Ishikawa (cell line): ENCODE measurements at regions not wholly inside any gene's neighbourhood (a gene's known extent, or its start where the extent isn't known, plus 50 kb on each side); places are given as distances from the start of the nearest gene placed in this dataset.

Experiments
- EGR1 ChIP-seq: IDR thresholded peaks from 2 replicates; pipeline ENCODE4 v1.6.1; 2012
- TCF12 ChIP-seq: IDR thresholded peaks from 2 replicates; pipeline ENCODE4 v1.6.1; 2012; ENCODE audit warnings: low read depth
- TEAD4 ChIP-seq: IDR thresholded peaks from 2 replicates; pipeline ENCODE4 v1.6.1; 2012
- YY1 ChIP-seq: IDR thresholded peaks from 2 replicates; pipeline ENCODE4 v1.6.1; 2012; ENCODE audit warnings: low read depth
- ZBTB7A ChIP-seq: IDR thresholded peaks from 2 replicates; pipeline ENCODE4 v1.6.1; 2012; ENCODE audit warnings: low read depth
- TF ChIP-seq, protein P1 (sequence below): IDR thresholded peaks from 2 replicates; pipeline ENCODE4 v1.6.1; 2012; ENCODE audit warnings: low read depth, mild to moderate bottlenecking
- TF ChIP-seq, protein P2 (sequence below): IDR thresholded peaks from 2 replicates; pipeline ENCODE4 v1.6.1; 2012

DNA sequence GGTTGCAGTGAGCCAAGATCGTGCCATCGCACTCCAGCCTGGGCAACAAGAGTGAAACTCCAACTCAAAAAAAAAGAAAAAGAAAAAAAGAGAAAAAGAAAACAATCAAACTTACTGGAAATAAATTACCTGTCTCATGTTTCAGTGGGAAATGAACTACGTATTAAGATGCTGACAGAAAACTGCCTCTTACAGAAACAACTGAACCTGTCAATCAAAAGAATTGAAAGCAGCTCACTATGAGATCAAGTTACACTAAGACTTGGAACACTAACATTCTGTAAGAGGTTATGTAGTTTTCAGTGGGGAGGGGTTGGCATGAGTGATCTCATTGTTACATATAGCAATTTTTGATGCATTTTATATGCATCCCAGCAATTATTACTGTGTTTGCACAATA is 64.4 kb upstream of the SPATA31E1 start:
- TF ChIP-seq YY1 (no peak), ZBTB7A (no peak), EGR1 (no peak), TEAD4 (no peak), TCF12 (no peak)
- TF ChIP-seq, protein P1, sequence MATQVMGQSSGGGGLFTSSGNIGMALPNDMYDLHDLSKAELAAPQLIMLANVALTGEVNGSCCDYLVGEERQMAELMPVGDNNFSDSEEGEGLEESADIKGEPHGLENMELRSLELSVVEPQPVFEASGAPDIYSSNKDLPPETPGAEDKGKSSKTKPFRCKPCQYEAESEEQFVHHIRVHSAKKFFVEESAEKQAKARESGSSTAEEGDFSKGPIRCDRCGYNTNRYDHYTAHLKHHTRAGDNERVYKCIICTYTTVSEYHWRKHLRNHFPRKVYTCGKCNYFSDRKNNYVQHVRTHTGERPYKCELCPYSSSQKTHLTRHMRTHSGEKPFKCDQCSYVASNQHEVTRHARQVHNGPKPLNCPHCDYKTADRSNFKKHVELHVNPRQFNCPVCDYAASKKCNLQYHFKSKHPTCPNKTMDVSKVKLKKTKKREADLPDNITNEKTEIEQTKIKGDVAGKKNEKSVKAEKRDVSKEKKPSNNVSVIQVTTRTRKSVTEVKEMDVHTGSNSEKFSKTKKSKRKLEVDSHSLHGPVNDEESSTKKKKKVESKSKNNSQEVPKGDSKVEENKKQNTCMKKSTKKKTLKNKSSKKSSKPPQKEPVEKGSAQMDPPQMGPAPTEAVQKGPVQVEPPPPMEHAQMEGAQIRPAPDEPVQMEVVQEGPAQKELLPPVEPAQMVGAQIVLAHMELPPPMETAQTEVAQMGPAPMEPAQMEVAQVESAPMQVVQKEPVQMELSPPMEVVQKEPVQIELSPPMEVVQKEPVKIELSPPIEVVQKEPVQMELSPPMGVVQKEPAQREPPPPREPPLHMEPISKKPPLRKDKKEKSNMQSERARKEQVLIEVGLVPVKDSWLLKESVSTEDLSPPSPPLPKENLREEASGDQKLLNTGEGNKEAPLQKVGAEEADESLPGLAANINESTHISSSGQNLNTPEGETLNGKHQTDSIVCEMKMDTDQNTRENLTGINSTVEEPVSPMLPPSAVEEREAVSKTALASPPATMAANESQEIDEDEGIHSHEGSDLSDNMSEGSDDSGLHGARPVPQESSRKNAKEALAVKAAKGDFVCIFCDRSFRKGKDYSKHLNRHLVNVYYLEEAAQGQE: no peak
- TF ChIP-seq, protein P2, sequence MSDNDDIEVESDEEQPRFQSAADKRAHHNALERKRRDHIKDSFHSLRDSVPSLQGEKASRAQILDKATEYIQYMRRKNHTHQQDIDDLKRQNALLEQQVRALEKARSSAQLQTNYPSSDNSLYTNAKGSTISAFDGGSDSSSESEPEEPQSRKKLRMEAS: no peak
